ENCODE measurements at regions not wholly inside any gene's neighbourhood (a gene's known extent, or its start where the extent isn't known, plus 50 kb on each side); places are given as distances from the start of the nearest gene placed in this dataset.

DNA sequence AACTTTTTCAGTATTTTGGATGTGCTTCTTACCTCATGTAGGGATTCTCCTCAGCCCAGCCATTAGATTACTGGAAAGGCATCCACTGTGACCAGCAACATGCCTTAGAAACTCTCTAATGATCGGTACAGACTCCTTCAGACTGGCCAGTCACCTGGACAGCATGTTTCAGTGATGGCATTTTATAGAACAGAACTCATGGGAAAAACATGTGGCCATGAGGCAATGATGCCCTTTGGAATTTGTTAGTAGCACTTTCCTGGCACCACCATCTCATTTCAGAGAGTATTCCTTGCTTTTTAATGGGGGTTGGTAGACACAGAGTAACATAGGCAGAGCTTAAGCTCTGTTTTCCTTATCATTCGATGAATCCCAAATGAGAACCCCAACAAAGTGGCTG lies 72.1 kb upstream of the FAM98A start:
- FAIRE-seq, result no peak
- H3K27ac ChIP-seq (ENCODE audit: low read depth in 1 of 3, low read length in 2 of 3), result no peak overlapping the region
- no peak for DNase-seq
- WGBS, 3 donors, result 90 to 93% (median 91%) methylated on average over 2 of the region's 2 CpGs
- no peaks in the 10 kb centered on the region for H3K36me3 ChIP-seq (ENCODE audit: control insufficient read depth in 3 of 3, insufficient read depth in 2 of 3, low read depth in 1 of 3, low read length in 3 of 3)
- H3K9me3 ChIP-seq (ENCODE audit: control insufficient read depth in 2 of 2, insufficient read depth in 1 of 2, low read depth in 1 of 2, low read length in 1 of 2), result no peaks in the 10 kb centered on the region
- H3K27me3 ChIP-seq (ENCODE audit: control insufficient read depth in 3 of 3, insufficient read depth in 3 of 3, low read length in 3 of 3), result no peaks in the 10 kb centered on the region
- no peaks in the 10 kb centered on the region for H3K4me1 ChIP-seq (ENCODE audit: control insufficient read depth in 3 of 3, insufficient read depth in 2 of 3, low read depth in 1 of 3, low read length in 2 of 3)
- no peak overlapping the region for H3K4me3 ChIP-seq (ENCODE audit: low read depth in 1 of 3, low read length in 3 of 3)

DNA sequence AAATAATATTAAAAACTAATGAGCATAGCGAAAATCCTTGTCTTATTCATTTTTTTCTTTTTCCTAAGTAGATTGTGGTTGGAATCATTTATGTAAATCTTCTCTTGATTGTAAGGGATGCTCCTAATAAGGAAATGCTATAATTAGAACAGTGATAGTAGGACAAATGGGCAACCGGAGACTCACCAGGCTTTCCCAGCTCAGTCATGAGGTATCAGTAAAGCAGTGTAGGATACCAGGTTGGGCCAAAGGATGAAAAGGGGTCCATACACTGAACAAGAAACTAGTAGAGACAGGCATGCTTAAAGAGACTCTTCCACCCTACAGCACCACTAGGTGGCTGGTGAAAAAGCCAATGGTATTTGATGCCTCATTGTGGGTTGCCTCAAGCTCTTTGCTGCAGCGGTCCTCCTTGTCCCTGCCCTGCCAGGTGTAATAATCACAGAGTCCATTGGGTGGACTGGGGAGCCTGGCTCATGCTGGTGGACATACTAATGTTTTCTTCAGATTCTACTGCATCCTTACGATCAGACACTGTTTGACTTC lies 71.4 kb upstream of the FAM98A start:
- Histone ChIP-seq H3K4me3 (ENCODE audit: low read depth in 1 of 3, low read length in 3 of 3) (no peak overlapping the region), H3K27ac (ENCODE audit: low read depth in 1 of 3, low read length in 2 of 3) (no peak overlapping the region), H3K9me3 (ENCODE audit: control insufficient read depth in 2 of 2, insufficient read depth in 1 of 2, low read depth in 1 of 2, low read length in 1 of 2) (no peaks in the 10 kb centered on the region), H3K27me3 (ENCODE audit: control insufficient read depth in 3 of 3, insufficient read depth in 3 of 3, low read length in 3 of 3) (no peaks in the 10 kb centered on the region), H3K4me1 (ENCODE audit: control insufficient read depth in 3 of 3, insufficient read depth in 2 of 3, low read depth in 1 of 3, low read length in 2 of 3) (no peaks in the 10 kb centered on the region), H3K36me3 (ENCODE audit: control insufficient read depth in 3 of 3, insufficient read depth in 2 of 3, low read depth in 1 of 3, low read length in 3 of 3) (no peaks in the 10 kb centered on the region)
- FAIRE-seq, result no peak
- 80 to 87% (median 81%) methylated on average over 4 of the region's 4 CpGs for WGBS, 3 donors
- no peak for DNase-seq

DNA sequence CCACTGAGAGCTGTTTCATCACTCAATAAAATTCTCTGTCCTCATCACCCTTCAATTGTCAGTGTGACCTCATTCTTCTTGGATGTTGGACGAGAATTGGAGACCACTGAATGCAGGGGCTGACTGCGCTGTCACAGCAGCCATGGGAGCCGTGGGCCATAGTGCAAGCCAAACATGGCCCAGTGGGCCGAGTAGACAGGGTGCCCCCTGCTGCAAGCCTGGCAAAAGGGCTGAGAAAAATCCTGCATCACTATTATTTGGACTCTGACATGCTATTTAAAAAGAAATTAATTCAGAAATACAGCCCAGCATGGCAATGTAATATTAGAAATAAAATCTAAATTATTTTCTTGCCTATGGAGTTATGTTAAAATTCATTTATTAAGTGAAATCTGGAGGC lies 67.8 kb upstream of the FAM98A start:
- no peaks in the 10 kb centered on the region for H3K4me1 ChIP-seq (ENCODE audit: control insufficient read depth in 3 of 3, insufficient read depth in 2 of 3, low read depth in 1 of 3, low read length in 2 of 3)
- 61 to 73% (median 63%) methylated on average over 4 of the region's 4 CpGs for WGBS, 3 donors
- H3K4me3 ChIP-seq (ENCODE audit: low read depth in 1 of 3, low read length in 3 of 3), result no peak overlapping the region
- no peaks in the 10 kb centered on the region for H3K36me3 ChIP-seq (ENCODE audit: control insufficient read depth in 3 of 3, insufficient read depth in 2 of 3, low read depth in 1 of 3, low read length in 3 of 3)
- no peak for FAIRE-seq
- H3K9me3 ChIP-seq (ENCODE audit: control insufficient read depth in 2 of 2, insufficient read depth in 1 of 2, low read depth in 1 of 2, low read length in 1 of 2), result peaks cover 0 to 2% of the 10 kb centered on the region in 2 donors
- no peak for DNase-seq
- no peak overlapping the region for H3K27ac ChIP-seq (ENCODE audit: low read depth in 1 of 3, low read length in 2 of 3)
- no peaks in the 10 kb centered on the region for H3K27me3 ChIP-seq (ENCODE audit: control insufficient read depth in 3 of 3, insufficient read depth in 3 of 3, low read length in 3 of 3)

DNA sequence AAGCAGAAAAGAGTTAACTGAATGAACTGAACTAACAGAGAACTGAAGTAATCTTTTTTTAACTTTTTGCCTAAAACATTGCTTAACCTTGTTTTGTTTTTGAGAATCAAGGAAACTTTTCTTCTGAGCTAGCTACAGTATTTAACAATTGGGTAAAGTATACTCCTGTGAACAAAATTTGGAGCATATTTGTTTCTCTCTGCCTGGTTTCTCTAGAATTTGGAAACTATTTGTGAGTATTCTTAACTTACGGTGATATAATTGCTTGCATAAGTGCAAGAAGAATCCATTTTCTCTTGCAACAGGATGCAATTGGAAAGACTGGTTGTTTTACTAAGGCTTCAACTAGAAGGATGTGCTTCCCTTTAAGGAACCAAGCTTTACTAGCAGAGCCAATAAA lies 65.9 kb upstream of the FAM98A start:
- Histone ChIP-seq H3K9me3 (ENCODE audit: control insufficient read depth in 2 of 2, insufficient read depth in 1 of 2, low read depth in 1 of 2, low read length in 1 of 2) (peaks cover 0 to 2% of the 10 kb centered on the region in 2 donors), H3K27me3 (ENCODE audit: control insufficient read depth in 3 of 3, insufficient read depth in 3 of 3, low read length in 3 of 3) (no peaks in the 10 kb centered on the region), H3K4me1 (ENCODE audit: control insufficient read depth in 3 of 3, insufficient read depth in 2 of 3, low read depth in 1 of 3, low read length in 2 of 3) (no peaks in the 10 kb centered on the region), H3K36me3 (ENCODE audit: control insufficient read depth in 3 of 3, insufficient read depth in 2 of 3, low read depth in 1 of 3, low read length in 3 of 3) (no peaks in the 10 kb centered on the region), H3K27ac (ENCODE audit: low read depth in 1 of 3, low read length in 2 of 3) (no peak overlapping the region), H3K4me3 (ENCODE audit: low read depth in 1 of 3, low read length in 3 of 3) (no peak overlapping the region)
- FAIRE-seq, result no peak
- 89 to 94% (median 90%) methylated on average over 1 of the region's 1 CpG for WGBS, 3 donors
- DNase-seq, result no peak

DNA sequence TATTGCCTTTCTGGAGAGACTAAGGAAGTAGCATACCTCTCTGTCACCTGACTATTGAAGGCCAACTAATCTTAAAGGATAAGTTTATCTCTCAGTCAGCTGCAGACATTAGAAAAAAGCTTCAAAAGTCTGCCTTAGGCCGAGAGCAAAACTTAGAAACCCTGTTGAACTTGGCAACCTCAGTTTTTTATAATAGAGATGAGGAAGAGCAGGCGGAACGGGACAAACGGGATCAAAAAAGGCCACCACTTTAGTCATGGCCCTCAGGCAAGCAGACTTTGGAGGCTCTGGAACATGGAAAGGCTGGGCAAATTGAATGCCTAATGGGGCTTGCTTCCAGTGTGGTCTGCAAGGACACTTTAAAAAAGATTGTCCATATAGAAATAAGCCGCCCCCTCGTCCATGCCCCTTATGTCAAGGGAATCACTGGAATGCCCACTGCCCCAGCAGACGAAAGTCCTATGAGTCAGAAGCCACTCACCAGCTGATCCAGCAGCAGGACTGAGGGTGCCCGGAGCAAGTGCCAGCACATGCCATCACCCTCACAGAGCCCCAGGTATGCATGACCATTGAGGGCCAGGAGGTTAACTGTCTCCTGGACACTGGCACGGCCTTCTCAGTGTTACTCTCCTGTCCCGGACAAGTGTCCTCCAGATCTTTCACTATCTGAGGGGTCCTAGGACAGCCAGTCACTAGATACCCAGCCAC lies 61.5 kb upstream of the FAM98A start:
- Histone ChIP-seq H3K27ac (ENCODE audit: low read depth in 1 of 3, low read length in 2 of 3) (no peak overlapping the region), H3K36me3 (ENCODE audit: control insufficient read depth in 3 of 3, insufficient read depth in 2 of 3, low read depth in 1 of 3, low read length in 3 of 3) (no peaks in the 10 kb centered on the region), H3K4me1 (ENCODE audit: control insufficient read depth in 3 of 3, insufficient read depth in 2 of 3, low read depth in 1 of 3, low read length in 2 of 3) (no peaks in the 10 kb centered on the region), H3K4me3 (ENCODE audit: low read depth in 1 of 3, low read length in 3 of 3) (no peak overlapping the region), H3K9me3 (ENCODE audit: control insufficient read depth in 2 of 2, insufficient read depth in 1 of 2, low read depth in 1 of 2, low read length in 1 of 2) (peaks cover 0 to 4% of the 10 kb centered on the region in 2 donors), H3K27me3 (ENCODE audit: control insufficient read depth in 3 of 3, insufficient read depth in 3 of 3, low read length in 3 of 3) (no peaks in the 10 kb centered on the region)
- DNase-seq (no peak), FAIRE-seq (no peak)
- WGBS, 3 donors, result 81 to 83% (median 83%) methylated on average over 10 of the region's 10 CpGs

DNA sequence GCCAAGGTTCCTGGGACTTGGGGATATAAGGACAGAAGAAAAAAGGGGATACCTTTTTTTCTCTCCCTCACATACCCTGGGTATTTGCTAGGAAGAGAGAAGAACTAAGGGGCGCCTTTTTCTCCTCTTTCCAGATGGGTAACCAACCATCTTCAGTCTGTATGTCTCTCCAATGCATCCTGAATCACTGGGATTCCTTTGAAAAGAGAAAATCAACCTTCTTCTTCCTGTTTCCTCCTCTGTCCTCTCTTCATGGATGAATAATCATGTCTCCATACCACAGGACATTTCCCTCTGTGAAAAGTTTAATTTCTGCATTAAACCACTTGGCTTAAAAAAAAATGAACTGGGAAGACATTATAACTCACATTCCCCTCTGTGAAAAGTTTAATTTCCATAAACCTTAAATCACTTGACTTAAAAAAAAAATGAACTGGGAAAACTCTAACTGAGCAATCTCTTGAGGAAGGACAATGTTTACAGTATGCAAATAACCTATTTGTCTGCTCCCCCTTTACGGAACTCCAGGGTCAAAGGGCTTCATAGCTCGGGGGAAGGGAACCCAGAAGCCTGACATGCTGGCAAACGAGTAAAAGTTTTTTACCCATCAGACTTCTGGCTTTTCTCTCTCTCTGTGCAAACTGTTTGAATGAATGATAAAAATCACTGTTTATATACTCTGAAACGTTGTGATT lies 56.7 kb upstream of the FAM98A start:
- DNase-seq (no peak), FAIRE-seq (no peak)
- Histone ChIP-seq H3K4me3 (ENCODE audit: low read depth in 1 of 3, low read length in 3 of 3) (no peak overlapping the region), H3K36me3 (ENCODE audit: control insufficient read depth in 3 of 3, insufficient read depth in 2 of 3, low read depth in 1 of 3, low read length in 3 of 3) (no peaks in the 10 kb centered on the region), H3K27me3 (ENCODE audit: control insufficient read depth in 3 of 3, insufficient read depth in 3 of 3, low read length in 3 of 3) (no peaks in the 10 kb centered on the region), H3K27ac (ENCODE audit: low read depth in 1 of 3, low read length in 2 of 3) (no peak overlapping the region), H3K9me3 (ENCODE audit: control insufficient read depth in 2 of 2, insufficient read depth in 1 of 2, low read depth in 1 of 2, low read length in 1 of 2) (peaks cover 0 to 2% of the 10 kb centered on the region in 2 donors), H3K4me1 (ENCODE audit: control insufficient read depth in 3 of 3, insufficient read depth in 2 of 3, low read depth in 1 of 3, low read length in 2 of 3) (no peaks in the 10 kb centered on the region)
- WGBS, 3 donors, result 49 to 65% (median 59%) methylated on average over 5 of the region's 5 CpGs

DNA sequence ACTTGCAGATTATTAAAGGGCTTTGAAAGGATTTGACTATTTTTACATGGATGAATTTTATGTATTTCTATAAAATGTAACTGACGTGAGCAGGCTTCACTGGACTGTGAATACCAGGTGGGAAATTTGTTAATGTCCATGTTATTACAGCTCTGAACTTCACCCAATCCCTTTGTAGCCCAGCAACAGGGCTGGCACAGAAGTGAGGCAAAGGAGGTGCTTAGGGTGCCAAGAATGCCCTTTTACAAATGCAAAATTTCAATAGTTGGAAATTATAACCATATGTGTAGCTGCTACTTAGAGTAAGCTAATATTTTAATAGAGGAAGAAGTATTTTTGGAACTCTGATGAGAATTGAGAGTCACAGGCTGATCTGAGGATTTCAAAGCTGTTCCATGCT lies 53.7 kb upstream of the FAM98A start:
- Histone ChIP-seq H3K36me3 (ENCODE audit: control insufficient read depth in 3 of 3, insufficient read depth in 2 of 3, low read depth in 1 of 3, low read length in 3 of 3) (no peaks in the 10 kb centered on the region), H3K27ac (ENCODE audit: low read depth in 1 of 3, low read length in 2 of 3) (no peak overlapping the region), H3K27me3 (ENCODE audit: control insufficient read depth in 3 of 3, insufficient read depth in 3 of 3, low read length in 3 of 3) (no peaks in the 10 kb centered on the region), H3K9me3 (ENCODE audit: control insufficient read depth in 2 of 2, insufficient read depth in 1 of 2, low read depth in 1 of 2, low read length in 1 of 2) (no peaks in the 10 kb centered on the region), H3K4me3 (ENCODE audit: low read depth in 1 of 3, low read length in 3 of 3) (no peak overlapping the region), H3K4me1 (ENCODE audit: control insufficient read depth in 3 of 3, insufficient read depth in 2 of 3, low read depth in 1 of 3, low read length in 2 of 3) (no peaks in the 10 kb centered on the region)
- DNase-seq, result no peak
- FAIRE-seq, result no peak
- 74 to 79% (median 78%) methylated on average over 1 of the region's 1 CpG for WGBS, 3 donors

DNA sequence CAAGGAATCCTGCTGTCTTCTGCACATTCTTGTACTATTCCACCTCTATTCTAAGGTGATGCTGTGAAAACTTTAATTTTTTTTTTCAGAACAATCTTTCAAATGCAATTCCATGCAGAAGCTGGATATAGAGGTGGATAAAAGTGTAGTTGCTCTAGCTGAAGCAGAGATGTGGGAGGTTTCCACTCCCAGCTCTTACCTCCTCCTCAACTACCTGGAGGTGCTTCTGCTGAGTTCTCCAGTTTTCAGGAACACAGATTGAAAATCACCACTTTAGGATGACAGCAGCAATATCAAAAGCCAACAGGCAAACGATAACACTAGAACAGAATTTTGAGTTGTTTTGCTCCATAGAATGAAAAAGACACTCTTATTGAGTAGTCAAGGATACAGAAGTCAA lies 51.1 kb upstream of the FAM98A start:
- 79 to 84% (median 81%) methylated on average over 1 of the region's 1 CpG for WGBS, 3 donors
- H3K27ac ChIP-seq (ENCODE audit: low read depth in 1 of 3, low read length in 2 of 3), result no peak overlapping the region
- H3K4me3 ChIP-seq (ENCODE audit: low read depth in 1 of 3, low read length in 3 of 3), result no peak overlapping the region
- no peaks in the 10 kb centered on the region for H3K4me1 ChIP-seq (ENCODE audit: control insufficient read depth in 3 of 3, insufficient read depth in 2 of 3, low read depth in 1 of 3, low read length in 2 of 3)
- no peaks in the 10 kb centered on the region for H3K27me3 ChIP-seq (ENCODE audit: control insufficient read depth in 3 of 3, insufficient read depth in 3 of 3, low read length in 3 of 3)
- DNase-seq (no peak), FAIRE-seq (no peak)
- H3K36me3 ChIP-seq (ENCODE audit: control insufficient read depth in 3 of 3, insufficient read depth in 2 of 3, low read depth in 1 of 3, low read length in 3 of 3), result no peaks in the 10 kb centered on the region
- peaks cover 0 to 3% of the 10 kb centered on the region in 2 donors for H3K9me3 ChIP-seq (ENCODE audit: control insufficient read depth in 2 of 2, insufficient read depth in 1 of 2, low read depth in 1 of 2, low read length in 1 of 2)

All from small intestine (tissue), 7 donors.